Astrocyte (in vitro differentiated cells and primary cell): ENCODE measurements at regions not wholly inside any gene's neighbourhood (a gene's known extent, or its start where the extent isn't known, plus 50 kb on each side); places are given as distances from the start of the nearest gene placed in this dataset.
A peak's percentile ranks its signal among the peaks of the same experiment; 100 is the strongest.

Experiments used
- DNase-seq: peaks from one replicate; pipeline ENCODE4 v3.0.0-alpha.2; 2010; ENCODE audit warnings: low read depth
- FAIRE-seq: peaks from 2 replicates; lab custom pipeline; 2011; peaks lifted over from hg19 to GRCh38; lab: Jason Lieb, UNC
- H2AFZ ChIP-seq: 2 replicates; pipeline ENCODE4 v1.6.0; 2012; ENCODE audit warnings: low read depth, low read length, inconsistent platforms
- H3K27ac ChIP-seq: 2 replicates; pipeline ENCODE4 v1.5.1; 2011; ENCODE audit warnings: low read depth, low read length, inconsistent platforms
- H3K27me3 ChIP-seq: 2 replicates; pipeline ENCODE4 v1.6.0; 2011; ENCODE audit warnings: low read length, inconsistent platforms; ENCODE audit not compliant: insufficient read depth
- H3K36me3 ChIP-seq: 2 replicates; pipeline ENCODE4 v1.5.1; 2011; ENCODE audit warnings: low read length, inconsistent platforms; ENCODE audit not compliant: insufficient read depth
- H3K4me1 ChIP-seq: 2 replicates; pipeline ENCODE4 v1.5.1; 2011; ENCODE audit warnings: low read length, inconsistent platforms; ENCODE audit not compliant: insufficient read depth
- H3K4me2 ChIP-seq: 2 replicates; pipeline ENCODE4 v1.6.0; 2012; ENCODE audit warnings: low read length, inconsistent platforms
- H3K4me3 ChIP-seq: 2 replicates; pipeline ENCODE4 v1.5.1; 2011; ENCODE audit warnings: low read depth, mild to moderate bottlenecking, low read length, inconsistent platforms; ENCODE audit not compliant: insufficient read depth
- H3K79me2 ChIP-seq: 2 replicates; pipeline ENCODE4 v1.6.0; 2012; ENCODE audit warnings: mild to moderate bottlenecking, low read length, inconsistent platforms; ENCODE audit not compliant: insufficient read depth
- H3K9ac ChIP-seq: 2 replicates; pipeline ENCODE4 v1.6.0; 2012; ENCODE audit warnings: mild to moderate bottlenecking, low read length, inconsistent platforms
- H3K9me3 ChIP-seq: 2 replicates; pipeline ENCODE4 v1.5.1; 2012; ENCODE audit warnings: low read depth, mild to moderate bottlenecking, low read length, inconsistent platforms; ENCODE audit not compliant: insufficient read depth
- H4K20me1 ChIP-seq: 2 replicates; pipeline ENCODE4 v1.6.0; 2012; ENCODE audit warnings: low read length, inconsistent platforms; ENCODE audit not compliant: insufficient read depth
- H3K27ac Mint-ChIP-seq: one replicate; pipeline ENCODE4 v1.8.0; 2021; ENCODE audit warnings: mild to moderate bottlenecking, mixed read lengths; ENCODE audit not compliant: unreplicated experiment
- H3K27me3 Mint-ChIP-seq: one replicate; pipeline ENCODE4 v1.8.0; 2021; ENCODE audit warnings: low read depth, mixed read lengths; ENCODE audit not compliant: unreplicated experiment
- H3K36me3 Mint-ChIP-seq: one replicate; pipeline ENCODE4 v1.8.0; 2021; ENCODE audit warnings: low read depth, mixed read lengths; ENCODE audit not compliant: unreplicated experiment
- H3K4me1 Mint-ChIP-seq: one replicate; pipeline ENCODE4 v1.8.0; 2021; ENCODE audit warnings: low read depth, mixed read lengths; ENCODE audit not compliant: unreplicated experiment
- H3K4me3 Mint-ChIP-seq: one replicate; pipeline ENCODE4 v1.8.0; 2021; ENCODE audit warnings: mild to moderate bottlenecking, moderate library complexity, mixed read lengths; ENCODE audit not compliant: unreplicated experiment
- H3K9me3 Mint-ChIP-seq: one replicate; pipeline ENCODE4 v1.8.0; 2021; ENCODE audit warnings: mild to moderate bottlenecking, mixed read lengths; ENCODE audit not compliant: unreplicated experiment
- EZH2 ChIP-seq: IDR thresholded peaks from 2 replicates; pipeline ENCODE4 v1.6.1; 2012; ENCODE audit warnings: mild to moderate bottlenecking, low read length, inconsistent platforms; ENCODE audit not compliant: insufficient read depth
- TF ChIP-seq, protein P1 (sequence below): IDR thresholded peaks from 2 replicates; pipeline ENCODE4 v1.5.1; 2011; ENCODE audit warnings: low read depth, mild to moderate bottlenecking, inconsistent platforms, low read length, moderate library complexity; ENCODE audit not compliant: insufficient read depth

DNA sequence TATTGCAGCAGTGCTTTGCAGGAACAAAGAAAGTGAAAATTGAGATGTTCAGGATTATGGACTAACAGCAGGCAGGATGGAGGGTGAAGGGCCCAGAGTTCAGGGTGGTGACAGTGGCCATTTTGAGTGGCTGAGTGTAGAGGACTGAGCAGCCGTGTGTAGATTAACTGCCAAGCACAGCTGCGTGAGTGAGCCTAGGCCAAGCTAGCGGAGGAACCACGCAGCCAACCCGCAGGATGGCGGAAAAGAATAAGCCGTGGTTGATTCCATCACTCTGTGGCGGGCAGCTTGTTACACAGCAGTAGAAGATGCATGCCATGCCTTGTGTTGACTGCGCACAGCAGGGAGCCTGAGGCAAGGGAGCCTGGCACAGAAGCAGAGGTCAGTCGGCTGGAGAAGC lies 102.5 kb upstream of the KIF26B start:
- Histone ChIP-seq H3K27ac (no peak overlapping the region), H3K79me2 (no peaks in the 10 kb centered on the region), H3K9me3 (no peaks in the 10 kb centered on the region), H3K36me3 (no peaks in the 10 kb centered on the region), H3K27me3 (no peaks in the 10 kb centered on the region), H4K20me1 (no peaks in the 10 kb centered on the region), H3K4me2 (no peak overlapping the region), H3K4me1 (no peaks in the 10 kb centered on the region), H2AFZ (no peak overlapping the region), H3K9ac (no peak overlapping the region), H3K4me3 (no peak overlapping the region)
- TF ChIP-seq, protein P1, sequence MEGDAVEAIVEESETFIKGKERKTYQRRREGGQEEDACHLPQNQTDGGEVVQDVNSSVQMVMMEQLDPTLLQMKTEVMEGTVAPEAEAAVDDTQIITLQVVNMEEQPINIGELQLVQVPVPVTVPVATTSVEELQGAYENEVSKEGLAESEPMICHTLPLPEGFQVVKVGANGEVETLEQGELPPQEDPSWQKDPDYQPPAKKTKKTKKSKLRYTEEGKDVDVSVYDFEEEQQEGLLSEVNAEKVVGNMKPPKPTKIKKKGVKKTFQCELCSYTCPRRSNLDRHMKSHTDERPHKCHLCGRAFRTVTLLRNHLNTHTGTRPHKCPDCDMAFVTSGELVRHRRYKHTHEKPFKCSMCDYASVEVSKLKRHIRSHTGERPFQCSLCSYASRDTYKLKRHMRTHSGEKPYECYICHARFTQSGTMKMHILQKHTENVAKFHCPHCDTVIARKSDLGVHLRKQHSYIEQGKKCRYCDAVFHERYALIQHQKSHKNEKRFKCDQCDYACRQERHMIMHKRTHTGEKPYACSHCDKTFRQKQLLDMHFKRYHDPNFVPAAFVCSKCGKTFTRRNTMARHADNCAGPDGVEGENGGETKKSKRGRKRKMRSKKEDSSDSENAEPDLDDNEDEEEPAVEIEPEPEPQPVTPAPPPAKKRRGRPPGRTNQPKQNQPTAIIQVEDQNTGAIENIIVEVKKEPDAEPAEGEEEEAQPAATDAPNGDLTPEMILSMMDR: no peak
- no peak for TF ChIP-seq EZH2
- peaks cover 9% of the 10 kb centered on the region for H3K9me3 Mint-ChIP-seq
- FAIRE-seq: no peak
- no peak for DNase-seq
- no peak overlapping the region for H3K27ac Mint-ChIP-seq
- no peak overlapping the region for H3K4me3 Mint-ChIP-seq
- no peaks in the 10 kb centered on the region for H3K4me1 Mint-ChIP-seq
- peaks cover 1% of the 10 kb centered on the region for H3K27me3 Mint-ChIP-seq
- H3K36me3 Mint-ChIP-seq: peaks cover 26% of the 10 kb centered on the region

DNA sequence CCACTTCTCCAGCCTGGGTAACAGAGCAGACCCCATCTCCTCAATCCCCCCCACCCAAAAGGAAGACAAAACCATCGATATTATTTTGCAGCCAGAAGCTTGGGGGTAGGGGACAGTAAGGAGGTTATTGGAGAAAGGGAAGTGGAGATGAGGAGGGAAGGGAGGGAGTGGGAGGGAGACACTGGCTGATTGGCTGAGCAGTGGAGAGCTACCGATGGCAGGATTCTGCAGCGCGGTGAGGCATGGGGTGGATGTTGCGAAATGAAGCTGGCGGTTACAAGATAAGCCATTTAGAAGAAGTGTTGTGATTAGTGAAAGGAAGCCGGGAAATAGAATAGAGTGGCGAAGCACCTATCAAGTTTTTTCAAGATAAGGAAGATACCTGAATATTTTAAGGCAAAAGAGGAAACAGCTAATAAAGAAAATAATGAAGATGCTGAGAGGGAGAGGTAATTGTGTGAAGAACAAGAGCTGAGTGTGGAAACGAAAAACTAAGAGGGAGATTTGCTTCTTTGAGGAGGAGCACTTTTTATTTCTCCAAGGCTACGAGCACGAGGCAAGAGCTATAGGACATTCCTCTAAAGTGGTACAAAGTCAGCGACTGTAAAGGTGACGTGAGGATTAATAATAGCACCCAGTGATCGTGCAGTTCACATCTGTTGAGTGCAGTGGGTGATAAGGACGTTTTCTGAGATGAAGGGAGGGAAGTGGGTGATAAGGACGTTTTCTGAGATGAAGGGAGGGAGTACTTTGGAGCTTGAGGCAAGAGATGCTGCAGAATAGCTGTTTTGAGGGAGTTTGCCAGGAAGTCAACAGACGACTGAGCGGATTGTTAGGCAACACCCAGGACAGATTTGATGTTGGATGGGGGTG lies 103.2 kb upstream of the KIF26B start:
- DNase-seq: peak; percentile 24
- Mint-ChIP-seq H3K36me3 (peaks cover 26% of the 10 kb centered on the region), H3K9me3 (peaks cover 9% of the 10 kb centered on the region), H3K27ac (no peak overlapping the region), H3K4me3 (no peak overlapping the region), H3K27me3 (peaks cover 1% of the 10 kb centered on the region), H3K4me1 (no peaks in the 10 kb centered on the region)
- Histone ChIP-seq H3K9me3 (no peaks in the 10 kb centered on the region), H3K79me2 (no peaks in the 10 kb centered on the region), H3K9ac (no peak overlapping the region), H3K4me1 (no peaks in the 10 kb centered on the region), H3K27me3 (no peaks in the 10 kb centered on the region), H2AFZ (no peak overlapping the region), H3K27ac (no peak overlapping the region), H3K36me3 (no peaks in the 10 kb centered on the region), H4K20me1 (no peaks in the 10 kb centered on the region), H3K4me2 (no peak overlapping the region), H3K4me3 (no peak overlapping the region)
- TF ChIP-seq, protein P1: no peak
- TF ChIP-seq EZH2: no peak
- no peak for FAIRE-seq

DNA sequence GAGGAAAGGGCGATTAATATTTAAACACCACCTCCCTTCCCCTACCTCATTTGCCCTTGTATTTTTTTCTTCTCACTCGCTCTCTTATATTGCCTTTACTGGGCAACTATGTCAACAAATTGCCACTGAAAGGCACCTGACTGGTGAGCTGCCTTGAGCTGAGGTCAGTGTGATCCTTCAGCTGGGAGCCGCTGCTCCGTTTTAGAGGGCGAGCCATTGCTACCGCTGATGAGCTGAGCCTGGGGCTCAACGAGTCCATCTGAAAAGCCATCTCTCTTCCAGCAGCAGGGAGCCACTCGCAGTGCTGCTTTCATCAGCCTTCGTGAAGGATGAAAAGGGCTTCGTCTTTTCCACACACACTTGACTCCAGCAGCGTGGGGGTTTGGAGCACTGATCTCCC lies 108.0 kb upstream of the KIF26B start:
- no peaks in the 10 kb centered on the region for H3K27me3 Mint-ChIP-seq
- peaks cover 4% of the 10 kb centered on the region for H3K4me1 ChIP-seq
- H3K27me3 ChIP-seq: no peaks in the 10 kb centered on the region
- no peak for DNase-seq
- no peak overlapping the region for H3K9ac ChIP-seq
- H3K4me3 ChIP-seq: no peak overlapping the region
- TF ChIP-seq EZH2: no peak
- no peak overlapping the region for H3K4me2 ChIP-seq
- H3K36me3 ChIP-seq: no peaks in the 10 kb centered on the region
- FAIRE-seq: no peak
- no peak overlapping the region for H2AFZ ChIP-seq
- no peaks in the 10 kb centered on the region for H3K4me1 Mint-ChIP-seq
- H3K36me3 Mint-ChIP-seq: peaks cover 7% of the 10 kb centered on the region
- H3K27ac ChIP-seq: no peak overlapping the region
- H3K4me3 Mint-ChIP-seq: no peak overlapping the region
- H3K9me3 ChIP-seq: no peaks in the 10 kb centered on the region
- H3K27ac Mint-ChIP-seq: no peak overlapping the region
- H3K9me3 Mint-ChIP-seq: no peaks in the 10 kb centered on the region
- H4K20me1 ChIP-seq: no peaks in the 10 kb centered on the region
- no peaks in the 10 kb centered on the region for H3K79me2 ChIP-seq
